NCI-H1092 (cell line): ENCODE measurements at regions not wholly inside any gene's neighbourhood (a gene's known extent, or its start where the extent isn't known, plus 50 kb on each side); places are given as distances from the start of the nearest gene placed in this dataset.

Experiments used
- DNase-seq: peaks from one replicate; lab custom pipeline; 2025; lab: John Stamatoyannopoulos, UW

DNA sequence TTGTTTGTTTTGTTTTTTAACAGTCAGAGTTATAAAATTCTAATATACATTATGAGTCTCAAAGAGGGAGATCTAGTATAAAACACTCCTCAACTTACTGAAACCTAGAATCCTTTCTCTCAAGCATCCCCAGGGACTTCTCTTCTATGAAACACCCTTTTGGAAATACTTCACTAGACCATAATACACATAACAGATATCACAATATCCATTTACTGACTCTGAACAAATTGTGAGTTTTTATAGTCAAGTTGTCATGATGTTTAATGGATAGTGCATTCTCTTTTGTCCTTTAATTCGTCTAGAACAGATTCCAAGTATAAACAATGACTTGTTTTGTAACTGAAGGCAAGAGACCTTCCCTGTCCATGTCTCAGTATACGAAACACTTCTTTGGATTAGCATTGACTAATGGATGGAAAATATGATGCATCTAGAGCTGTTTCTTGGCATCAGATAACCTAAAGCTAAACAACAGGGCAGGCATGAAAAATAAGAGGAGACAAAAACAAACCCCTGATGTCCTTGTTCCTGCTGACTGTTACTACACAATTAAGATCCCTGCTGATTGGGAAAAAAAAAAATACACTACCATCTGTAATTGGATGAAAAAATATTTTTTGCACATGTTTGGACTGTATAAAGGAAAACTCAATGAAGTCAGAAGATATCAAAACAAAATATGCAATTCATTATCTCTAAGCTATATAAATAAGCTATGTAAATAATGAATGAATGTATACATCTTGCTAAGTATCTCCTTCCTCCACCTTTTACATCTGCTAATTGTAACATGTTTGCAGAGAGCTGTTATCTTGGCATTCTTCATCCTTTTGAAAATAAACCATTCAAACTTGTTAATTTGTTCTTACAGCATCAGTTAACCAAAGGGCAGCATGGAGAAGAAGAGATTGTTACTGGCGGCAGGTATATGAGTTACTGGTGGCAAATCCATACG lies 214.2 kb downstream of the LACC1 start:
- DNase-seq = no peak

DNA sequence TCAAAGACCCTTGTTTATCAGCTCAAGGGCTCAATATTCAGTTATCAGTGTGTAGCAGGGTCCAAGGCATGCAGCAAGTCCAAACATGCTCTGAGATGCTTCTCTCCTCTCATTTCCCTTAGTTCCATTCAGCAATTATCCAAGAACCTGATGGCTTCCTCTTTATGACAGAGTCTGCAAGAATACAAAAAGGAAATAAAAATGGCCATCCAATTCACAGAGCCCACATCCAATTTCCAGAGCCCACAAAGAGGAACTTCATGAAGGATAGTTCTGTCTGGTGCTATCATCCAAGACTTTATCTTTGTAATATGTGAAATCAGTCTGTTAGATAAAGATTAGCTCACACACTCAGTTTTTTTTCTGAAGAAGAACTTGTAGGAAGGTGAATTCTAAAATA lies 217.2 kb downstream of the LACC1 start:
- DNase-seq = no peak

DNA sequence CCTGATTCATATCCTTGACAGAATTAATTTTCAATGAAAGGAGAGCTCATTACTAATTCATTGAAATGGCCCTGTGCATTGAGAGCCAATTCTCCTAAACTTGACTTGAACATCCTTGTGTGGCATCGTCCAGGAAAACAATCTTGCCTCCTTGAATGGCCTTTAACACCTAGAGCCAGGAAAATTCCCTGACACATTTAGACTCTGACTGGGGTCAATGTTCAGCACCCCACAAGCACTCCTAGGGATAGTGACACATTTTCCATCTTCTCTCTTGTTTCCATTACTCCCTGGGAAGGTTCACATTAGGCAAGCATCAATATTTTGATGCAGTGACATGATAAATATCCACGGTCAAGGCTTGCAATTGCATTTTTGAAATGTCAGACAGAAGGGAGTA lies 218.9 kb downstream of the LACC1 start:
- no peak for DNase-seq

DNA sequence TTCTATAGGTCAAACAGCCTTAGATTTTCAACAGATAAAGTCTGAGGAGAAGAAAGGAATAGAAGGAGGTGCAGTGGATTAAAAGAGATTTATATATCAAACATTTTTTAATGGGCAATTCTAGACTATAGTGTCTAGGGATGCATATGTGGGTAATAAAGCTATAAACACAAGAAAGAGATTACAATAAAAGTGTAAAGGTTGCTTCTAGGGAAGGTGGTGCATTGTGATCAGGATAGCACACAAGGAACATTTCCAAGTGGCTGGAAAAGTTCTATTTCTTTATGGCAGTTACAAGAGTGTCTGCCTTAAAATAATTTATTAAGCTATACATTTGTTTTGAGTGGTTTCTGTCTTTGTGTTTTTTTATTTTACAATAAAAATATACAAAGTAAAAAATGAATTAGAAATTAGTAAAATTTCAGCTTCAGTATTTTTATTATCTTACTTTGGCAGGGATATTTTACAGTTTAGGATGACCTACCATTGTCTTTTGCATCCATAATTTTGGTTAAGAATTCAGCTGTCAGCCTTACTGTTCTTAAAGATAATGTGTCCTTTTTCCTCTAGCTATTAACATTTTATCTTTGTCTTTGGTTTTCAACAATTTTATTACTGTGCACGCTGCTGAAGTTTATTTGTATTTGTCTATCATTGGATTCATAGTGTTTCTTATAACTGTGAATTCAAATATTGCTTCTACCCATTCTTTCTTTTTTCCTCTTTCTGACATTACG lies 221.8 kb downstream of the LACC1 start:
- no peak for DNase-seq

DNA sequence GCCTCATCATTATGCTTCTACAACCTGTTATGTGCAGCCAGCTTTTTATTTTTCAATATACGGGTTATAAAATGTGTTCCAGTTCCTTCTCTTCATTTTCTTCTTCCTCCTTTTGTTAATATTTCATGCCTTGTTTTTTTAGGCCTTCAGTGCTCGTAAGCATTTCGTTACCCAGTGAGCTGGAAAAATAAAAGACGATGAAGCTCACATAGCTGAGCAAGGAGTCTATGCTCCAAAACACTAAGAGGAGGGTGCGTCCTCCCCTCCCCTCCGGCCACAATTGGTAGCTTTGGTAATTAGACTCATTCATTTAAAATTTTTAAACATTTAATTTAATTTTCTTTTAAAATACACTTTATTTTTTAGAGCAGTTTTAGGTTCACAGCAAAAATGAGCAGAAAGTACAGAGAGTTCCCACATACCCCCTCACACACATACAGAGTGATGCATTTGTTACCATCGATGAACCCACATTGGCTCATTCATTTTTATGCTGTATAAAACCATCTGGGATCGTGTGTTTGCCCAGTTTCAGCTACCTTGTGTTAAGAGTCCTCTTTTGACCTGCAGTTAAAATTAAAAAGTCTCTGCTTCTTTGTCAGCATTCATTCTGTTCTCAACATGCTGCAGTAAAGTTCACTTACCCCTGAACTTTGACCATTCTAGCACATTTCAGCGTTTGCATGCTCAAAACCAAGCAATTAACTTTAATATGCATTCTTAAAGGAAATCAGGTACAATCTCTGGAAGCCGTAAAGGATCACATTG lies 223.9 kb downstream of the LACC1 start:
- no peak for DNase-seq

DNA sequence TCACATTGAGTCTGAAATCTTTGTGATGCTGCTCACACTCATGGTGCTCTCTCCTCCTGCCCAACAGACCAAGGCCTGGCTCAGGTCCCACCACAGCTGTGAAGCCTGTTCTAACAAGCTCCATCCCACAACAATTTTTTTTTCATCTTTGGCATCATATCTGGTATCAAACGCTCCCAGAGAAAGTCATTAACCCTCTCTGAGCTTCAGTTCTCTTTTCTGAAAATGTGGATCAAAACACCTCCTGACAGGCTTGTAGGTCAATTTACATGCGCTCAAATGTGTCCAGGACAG lies 224.4 kb downstream of the LACC1 start:
- no peak for DNase-seq

DNA sequence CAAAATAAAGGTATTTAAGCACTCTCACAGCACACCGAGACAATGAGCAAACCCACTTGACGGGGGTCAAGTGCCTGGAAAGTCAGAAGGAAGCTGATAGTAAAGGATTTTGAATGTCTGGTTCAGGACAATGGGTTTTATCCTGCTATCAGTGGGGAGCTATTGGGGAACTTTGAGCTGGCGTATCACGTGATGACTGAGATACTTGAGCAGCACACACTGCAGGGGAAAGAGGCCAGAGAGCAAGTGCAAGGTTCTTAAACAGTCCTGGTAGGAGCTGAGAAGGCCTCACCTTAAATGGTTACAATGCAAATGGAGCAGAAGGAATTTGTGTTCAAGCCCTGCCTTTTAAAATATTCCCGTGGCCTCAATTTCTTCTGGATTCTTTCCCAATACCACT lies 225.3 kb downstream of the LACC1 start:
- DNase-seq = no peak

DNA sequence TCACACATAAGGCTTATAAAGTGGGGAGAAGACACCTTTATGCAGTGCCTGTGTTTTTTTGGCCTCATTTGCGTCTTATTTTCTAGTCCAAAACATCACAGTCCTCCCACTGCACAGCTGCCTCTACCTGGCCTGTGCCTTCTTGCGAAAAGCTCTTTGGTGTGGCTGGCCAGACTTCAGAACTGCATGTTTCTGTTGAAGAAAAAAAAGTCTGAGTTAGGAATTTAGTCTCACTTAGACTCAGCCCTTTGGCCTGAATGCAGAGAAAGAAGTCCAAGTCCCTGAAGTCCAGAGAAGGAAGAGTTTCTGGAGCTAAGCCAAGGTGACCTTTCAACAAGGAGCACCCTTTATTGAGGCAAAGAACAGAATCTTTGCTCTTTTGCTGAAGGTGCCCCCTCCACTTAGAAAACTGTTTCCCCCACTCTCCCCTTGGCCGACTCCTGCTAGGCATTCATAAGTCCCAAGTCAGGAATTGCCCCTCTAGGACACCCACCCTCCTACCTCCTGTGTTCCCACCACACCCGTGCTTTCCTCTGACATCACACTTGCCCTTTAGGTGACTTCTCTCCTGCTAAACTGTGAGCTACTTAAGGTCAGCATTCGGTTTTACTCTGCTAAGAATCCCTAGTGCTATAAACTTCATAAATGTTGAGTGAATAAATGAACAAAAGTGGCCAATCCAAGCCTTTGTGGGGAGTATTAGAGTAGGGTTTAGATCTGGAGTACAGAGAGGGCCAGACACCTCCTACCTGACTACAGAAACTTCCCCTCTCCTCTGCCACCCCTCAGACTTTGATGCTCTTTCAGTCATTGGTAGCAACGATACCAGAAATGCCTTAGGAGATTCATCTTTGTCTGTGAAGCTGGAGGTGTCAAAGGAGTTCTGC lies 226.8 kb downstream of the LACC1 start:
- DNase-seq = no peak

DNA sequence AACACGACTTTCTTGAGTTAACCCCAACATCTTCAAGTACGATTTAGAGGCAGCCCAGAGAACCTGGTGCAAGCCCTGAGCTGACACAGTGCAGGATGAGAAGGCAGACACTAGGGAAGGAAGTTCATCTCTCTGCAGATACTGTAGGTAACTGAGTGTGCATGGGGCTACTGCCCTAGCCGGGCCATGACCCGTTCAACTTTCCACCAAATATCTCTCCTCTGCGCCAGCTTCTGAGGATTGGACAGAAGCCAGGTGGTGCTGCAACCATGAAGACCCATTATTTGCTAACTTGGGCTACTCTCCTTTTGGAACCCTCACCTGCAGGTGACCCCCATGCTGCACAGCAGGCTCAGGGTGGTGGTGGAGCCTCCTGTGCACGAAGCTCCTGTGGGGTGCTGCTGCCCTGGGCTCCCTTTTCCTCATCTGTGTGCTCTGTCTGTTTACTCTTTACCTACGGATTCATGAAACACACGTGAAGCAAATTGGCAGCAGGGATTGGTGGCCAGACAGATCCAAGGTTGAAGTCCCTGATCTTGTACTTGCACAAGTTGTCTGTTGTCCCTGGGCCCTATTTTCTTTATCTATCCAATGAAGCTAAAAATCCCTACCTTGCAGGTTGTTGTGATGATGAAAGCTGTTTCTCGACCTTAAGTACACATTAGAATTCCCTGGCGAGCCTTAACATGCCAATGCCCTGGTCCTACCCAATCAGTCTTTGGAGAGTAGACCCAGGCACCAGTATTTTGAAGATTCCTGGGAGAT lies 227.8 kb downstream of the LACC1 start:
- DNase-seq = no peak

DNA sequence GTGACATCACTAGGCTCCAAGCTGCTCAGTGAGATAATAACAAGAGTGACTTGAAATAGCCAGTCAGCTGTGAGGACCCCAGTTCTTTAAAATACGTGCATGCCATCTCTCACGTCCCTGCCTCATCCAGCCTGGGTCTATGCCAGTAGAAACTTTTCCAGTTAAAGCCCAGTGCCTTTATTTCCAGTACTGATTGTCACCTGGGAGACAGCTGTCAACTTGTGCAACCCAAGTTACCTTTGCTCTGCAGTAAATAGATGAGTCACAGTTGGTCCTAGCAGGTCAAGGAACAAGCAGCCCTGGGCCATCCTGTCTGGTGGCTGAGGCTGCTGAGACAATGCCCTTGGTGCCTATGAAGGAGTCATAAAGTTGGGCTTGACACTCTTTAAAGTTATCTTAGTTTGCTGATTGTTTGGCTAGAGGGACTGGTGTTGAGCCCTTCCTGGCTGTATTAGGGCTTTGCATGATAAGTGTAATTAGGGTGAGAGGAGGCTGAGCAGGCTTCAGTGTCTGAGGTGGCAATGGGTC lies 228.7 kb downstream of the LACC1 start:
- no peak for DNase-seq

DNA sequence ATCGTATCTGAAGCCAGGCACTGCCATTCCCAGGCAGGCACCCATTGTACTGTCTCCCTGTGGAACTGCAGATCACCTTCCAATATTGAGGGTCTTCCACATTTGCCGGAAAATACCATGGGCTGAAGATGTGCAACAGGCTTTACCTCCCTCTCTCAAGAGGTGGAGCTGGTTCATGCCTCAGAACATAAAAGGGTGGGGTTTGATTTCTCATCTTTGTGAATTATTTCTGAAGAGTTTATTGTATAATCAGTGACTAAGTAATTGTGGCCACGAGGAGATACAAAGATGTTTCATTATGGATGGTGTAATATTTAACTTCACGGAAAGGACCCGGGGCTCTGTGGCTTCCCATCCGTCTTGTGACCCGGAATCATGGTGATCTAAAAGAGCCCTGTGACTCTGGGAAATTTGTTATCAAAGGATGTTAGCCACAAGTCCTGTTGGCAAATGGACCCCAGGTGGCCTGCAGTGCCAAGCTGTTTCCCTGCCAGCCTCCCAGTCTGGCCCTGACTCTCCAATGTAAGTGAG lies 230.5 kb downstream of the LACC1 start:
- no peak for DNase-seq

DNA sequence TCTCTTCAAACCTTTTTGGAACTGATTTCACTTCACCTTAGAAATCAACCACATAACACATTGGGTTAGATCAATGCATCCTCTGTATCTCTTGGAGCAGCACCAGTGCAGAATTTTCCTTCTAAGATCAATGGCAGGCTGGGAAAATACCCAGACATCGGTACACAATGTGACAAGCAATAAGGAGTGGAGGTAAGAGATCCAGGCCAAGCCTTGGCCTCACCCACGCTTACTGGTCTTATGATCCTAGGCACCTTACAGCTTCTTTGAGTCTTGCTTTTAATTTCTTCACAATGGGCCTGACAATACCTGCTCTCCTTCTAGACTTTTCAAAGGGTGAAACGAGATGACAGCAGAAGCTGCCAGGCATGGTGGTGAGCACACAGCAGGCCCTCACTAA lies 232.0 kb downstream of the LACC1 start:
- DNase-seq = no peak

DNA sequence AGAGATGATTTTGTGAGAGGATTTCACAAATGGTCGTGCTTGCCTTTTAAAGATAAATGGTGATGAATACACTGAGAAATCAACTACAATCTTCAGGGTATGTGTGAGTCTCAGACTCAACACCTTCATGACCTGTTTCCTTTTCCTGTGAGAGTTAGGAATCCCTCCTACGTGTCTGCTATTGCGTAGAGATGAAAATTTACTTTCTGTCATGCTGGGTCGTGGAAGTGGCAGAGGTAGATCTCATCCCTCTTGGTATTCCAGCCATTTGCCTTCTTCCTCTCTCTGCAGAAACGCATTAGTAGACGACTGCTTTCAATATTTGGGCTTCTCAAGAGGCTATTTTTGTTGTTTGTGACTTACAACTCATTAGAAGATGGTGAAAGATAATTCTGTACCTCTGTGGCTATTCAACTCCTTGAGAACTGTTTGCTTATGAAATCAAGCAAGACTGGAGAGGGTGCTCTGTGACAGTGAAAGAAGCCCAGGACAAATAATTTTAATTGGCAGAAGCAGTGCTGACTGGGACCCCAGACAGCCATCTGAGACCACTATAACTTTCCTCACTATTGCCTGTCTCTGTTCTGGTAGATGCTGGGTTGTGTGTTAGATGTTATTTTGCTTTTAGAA lies 233.1 kb downstream of the LACC1 start:
- DNase-seq = no peak

DNA sequence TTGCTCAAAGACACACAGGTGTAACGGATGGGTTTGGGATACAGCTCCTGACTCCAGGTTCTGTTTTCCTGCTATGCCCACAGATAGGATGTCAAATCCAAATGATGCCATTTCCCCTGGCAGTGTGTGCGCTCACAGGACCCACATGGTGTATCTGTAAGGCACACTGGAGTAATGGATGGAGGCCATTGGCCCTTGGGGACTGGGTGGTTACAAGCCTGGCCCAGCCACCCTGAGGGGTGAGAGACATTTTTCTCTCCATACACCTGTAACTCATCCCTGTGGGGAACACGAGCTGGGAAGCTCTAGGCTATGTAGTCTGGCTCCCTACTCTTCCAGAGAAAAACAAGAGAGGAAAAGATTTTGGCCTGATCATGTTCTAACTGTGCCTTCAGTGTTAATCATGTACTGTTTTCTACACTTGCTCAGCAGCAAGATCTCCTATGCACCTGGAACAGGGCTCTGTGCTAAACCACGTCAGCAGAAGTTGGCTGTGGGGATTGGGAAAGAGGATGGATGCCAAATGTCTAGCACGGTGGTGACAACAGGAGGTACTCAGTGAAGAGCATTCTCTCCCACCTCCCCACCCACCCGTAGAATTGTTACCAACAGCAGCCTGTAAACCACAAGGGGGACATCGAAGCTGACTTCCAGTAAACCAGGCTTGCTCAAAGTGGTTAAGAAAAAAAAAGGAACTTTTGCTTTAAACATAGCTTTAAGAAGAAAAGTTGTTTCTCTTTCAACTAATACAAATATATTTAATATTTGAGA lies 237.0 kb downstream of the LACC1 start:
- no peak for DNase-seq

DNA sequence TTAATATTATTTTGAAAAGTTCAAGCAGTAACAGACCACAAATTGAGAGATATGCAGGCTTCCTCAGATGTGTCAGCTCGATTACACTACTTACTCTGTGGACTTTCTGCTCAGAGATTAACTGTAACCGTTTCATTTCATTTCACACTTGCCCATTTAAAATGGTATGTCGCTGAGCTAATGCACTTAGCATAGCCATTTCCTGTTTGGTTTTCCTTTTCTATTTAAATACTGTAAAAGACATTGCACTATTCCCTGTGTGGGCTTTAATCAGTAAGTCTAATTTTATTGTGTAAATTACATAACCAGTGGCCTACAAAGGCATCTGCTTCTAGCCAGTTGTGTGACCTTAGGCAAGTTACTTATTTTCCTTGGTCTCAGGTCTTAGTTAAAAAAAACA lies 237.6 kb downstream of the LACC1 start:
- DNase-seq = no peak

DNA sequence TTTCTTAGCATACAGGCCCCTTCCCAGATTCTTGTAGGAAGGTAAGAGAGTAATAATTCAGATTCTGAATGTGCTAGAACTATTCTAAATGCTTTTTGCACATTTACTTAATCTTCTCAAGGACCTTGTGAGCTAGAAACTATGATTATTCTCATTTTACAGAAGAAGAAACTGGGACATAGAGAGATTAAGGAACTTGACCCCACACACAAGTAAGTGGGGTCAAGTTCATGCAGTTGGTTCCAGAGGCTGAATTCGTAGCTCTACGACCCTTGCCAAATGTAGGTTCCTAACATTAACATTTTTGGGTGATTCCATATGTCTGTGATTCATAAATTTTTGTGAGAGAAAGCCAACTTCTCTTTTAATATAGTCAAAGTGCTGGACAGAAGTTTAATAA lies 238.1 kb downstream of the LACC1 start:
- DNase-seq = no peak

DNA sequence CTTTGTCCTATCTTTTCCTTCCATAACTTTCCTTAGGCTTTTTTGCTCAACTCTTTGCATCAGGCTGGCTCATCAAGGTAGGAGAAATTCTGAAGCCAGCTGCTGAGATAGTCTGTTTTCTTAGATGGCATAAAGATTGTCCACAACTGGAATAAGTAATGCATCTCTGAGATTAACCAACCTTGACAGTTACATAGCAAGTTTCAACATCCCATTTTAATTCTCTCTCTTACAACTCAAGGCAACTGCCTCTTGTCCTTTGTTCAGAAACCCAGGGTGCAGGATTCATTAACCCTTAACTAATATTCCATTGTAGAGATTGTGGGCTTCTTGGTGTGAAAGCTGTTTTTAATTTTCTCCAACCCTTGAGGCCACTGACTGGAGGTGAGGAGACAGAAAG lies 239.2 kb downstream of the LACC1 start:
- no peak for DNase-seq

DNA sequence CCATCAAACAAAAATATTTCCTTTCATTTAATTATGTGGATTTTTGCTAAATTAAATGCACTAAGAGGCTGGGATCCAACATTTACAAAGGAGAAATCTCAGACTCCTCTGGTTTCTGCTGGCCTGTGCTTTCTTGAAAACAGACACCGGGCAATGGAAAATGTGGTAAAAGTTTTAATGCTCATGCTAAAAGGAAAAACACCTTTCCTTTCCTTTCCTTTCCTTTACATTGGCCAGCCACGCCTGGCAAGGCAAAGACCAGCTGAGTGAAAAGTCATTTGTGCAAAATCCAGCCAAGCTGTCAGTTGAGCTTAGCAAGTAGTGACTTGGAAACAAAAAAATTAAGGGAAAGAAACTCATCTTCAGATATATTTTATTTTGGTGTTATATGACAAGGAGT lies 240.3 kb downstream of the LACC1 start:
- no peak for DNase-seq
